Thyroid gland (tissue), 4 donors: ENCODE measurements at regions not wholly inside any gene's neighbourhood (a gene's known extent, or its start where the extent isn't known, plus 50 kb on each side); places are given as distances from the start of the nearest gene placed in this dataset.

Experiments
- CTCF ChIP-seq, 6 experiments: fragments of 200-600 bp in 3 of 6; fragments of 450-650 bp in 3 of 6; sonication (generic) in 3 of 6; IDR thresholded peaks; one replicate each; pipeline ENCODE4 v1.5.1; 2016 to 2019; ENCODE audit warnings: antibody characterized with exemption in 6 of 6, mild to moderate bottlenecking in 2 of 6, inconsistent platforms in 1 of 6, moderate library complexity in 1 of 6
- POLR2A ChIP-seq, 2 donors: fragments of 450-650 bp; IDR thresholded peaks; one replicate each; pipeline ENCODE4 v1.6.1; 2017; ENCODE audit warnings: antibody characterized with exemption in 2 of 2, mild to moderate bottlenecking in 2 of 2, moderate library complexity in 1 of 2

- TF ChIP-seq CTCF (IDR thresholded peaks at IDR 0.05) (no peak), POLR2A (IDR thresholded peaks at IDR 0.05) (no peak)
These were observed 94.9 kb upstream of the DLX6 start for GRCh38 chr7:96910486-96910885.
